ENCODE measurements at regions not wholly inside any gene's neighbourhood (a gene's known extent, or its start where the extent isn't known, plus 50 kb on each side); places are given as distances from the start of the nearest gene placed in this dataset.

DNA sequence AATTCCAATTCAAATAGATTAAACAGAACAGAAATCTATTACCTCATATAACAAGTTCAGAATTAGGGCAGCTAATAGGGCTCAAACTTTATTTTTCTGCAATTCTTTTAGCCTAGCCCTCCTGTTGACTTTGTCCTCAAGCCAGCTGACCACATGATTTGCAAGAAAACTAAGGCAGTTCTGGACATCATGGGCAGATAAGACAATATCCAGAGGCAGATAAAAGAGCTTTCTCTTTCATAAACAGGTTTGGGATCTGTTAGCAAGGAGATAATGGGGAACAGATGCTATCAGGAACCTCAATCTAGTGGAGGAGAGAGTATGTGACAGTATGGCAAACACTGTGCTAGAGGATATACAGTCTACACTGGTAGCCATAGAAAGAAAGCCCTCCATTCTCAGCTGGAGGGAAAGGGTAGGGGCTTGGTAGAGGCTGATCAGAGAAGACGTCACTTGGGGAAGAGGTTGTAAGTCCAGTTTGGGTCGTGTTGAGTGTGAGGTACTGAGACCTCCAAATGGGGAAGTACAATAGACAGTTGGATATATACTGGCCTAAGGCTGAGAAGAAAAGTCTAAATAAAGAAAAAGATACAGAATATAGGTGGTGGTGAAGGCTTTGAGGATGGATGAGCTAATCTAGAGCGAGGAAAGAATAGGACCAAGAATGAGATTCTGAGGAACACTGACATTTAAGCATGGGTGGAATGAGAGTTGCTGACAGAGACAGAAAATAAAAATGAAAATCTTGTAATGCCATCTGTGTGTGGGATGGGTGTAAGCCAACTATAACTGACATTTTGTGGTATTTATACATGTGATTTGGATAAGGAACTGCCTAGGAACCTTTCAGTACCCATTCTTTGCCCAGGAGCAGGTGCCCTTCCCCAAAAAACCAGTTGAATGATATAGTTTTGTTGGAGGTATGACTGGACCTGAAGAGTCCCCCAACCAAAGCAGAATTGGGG, 67.4 kb downstream of the CYB561 start:
- no peak for DNase-seq (ENCODE audit: low spot score in 2 of 2)
- intact Hi-C loops (cut with DNase I; ENCODE audit: low total_unique reads) = no loop called here
- 73 to 88% methylated on average over 3 of the region's 3 CpGs for WGBS, 2 donors
- no peak for TF ChIP-seq POLR2A (IDR thresholded peaks at IDR 0.05)
- TF ChIP-seq, protein P1, sequence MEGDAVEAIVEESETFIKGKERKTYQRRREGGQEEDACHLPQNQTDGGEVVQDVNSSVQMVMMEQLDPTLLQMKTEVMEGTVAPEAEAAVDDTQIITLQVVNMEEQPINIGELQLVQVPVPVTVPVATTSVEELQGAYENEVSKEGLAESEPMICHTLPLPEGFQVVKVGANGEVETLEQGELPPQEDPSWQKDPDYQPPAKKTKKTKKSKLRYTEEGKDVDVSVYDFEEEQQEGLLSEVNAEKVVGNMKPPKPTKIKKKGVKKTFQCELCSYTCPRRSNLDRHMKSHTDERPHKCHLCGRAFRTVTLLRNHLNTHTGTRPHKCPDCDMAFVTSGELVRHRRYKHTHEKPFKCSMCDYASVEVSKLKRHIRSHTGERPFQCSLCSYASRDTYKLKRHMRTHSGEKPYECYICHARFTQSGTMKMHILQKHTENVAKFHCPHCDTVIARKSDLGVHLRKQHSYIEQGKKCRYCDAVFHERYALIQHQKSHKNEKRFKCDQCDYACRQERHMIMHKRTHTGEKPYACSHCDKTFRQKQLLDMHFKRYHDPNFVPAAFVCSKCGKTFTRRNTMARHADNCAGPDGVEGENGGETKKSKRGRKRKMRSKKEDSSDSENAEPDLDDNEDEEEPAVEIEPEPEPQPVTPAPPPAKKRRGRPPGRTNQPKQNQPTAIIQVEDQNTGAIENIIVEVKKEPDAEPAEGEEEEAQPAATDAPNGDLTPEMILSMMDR (IDR thresholded peaks at IDR 0.05) = no peak
- H3K4me3 ChIP-seq (ENCODE audit: low read depth, poor library complexity, severe bottlenecking) = no peak overlapping the region

DNA sequence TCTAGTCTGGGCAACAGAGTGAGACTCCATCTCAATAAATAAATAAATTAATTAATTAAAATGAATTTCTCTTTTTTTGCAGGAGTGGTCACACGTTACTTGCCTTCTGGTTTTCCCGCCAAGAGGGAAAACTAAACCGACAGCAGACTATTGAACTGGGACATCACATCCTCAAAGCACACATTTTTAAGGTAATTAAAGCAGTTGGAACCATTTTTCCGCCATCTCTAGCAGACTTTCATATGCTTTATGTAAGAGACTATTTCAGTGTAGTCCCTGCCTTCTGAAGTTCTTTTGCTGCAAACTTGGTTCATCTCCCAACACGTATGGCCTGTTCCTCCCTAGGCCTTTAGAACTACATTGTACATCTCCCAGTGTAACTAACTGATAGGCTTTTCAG, 66.5 kb downstream of the CYB561 start:
- WGBS, 2 donors = 91 to 96% methylated on average over 5 of the region's 5 CpGs
- intact Hi-C loops (cut with DNase I; ENCODE audit: low total_unique reads) = no loop called here
- no peak for DNase-seq (ENCODE audit: low spot score in 2 of 2)
- TF ChIP-seq POLR2A (IDR thresholded peaks at IDR 0.05) = no peak
- TF ChIP-seq, protein P1 (IDR thresholded peaks at IDR 0.05) = no peak
- no peak overlapping the region for H3K4me3 ChIP-seq (ENCODE audit: low read depth, poor library complexity, severe bottlenecking)

DNA sequence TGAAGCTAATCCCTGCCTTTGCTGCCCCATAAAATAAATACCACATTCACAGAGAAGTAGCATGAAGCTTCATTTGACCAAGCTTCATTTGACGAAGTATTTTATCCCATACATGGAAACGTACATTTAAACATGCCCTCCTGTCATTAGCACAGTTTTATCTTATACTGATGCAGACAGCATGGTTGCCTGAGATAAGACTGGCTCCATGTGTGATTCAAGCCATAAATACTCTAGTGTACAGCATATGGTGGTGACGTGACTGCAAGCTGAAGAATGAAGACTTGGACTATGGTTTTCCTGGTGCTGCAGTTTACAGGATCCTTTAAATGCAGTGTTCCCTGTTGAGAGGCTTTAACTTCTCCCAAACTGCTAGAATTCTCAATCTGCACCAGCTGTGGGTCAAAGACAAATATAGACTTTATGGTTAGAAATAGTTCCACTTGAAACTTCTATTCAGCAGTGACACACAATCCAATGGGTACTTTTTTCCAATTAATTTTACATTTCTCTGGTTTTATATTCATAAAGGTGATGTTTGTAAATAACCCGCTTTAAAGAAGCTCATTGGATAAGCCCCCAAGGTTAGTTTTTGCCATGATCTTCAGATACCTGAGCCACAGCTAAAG, 64.9 kb downstream of the CYB561 start:
- 86 to 87% methylated on average over 4 of the region's 4 CpGs for WGBS, 2 donors
- no peak for DNase-seq (ENCODE audit: low spot score in 2 of 2)
- TF ChIP-seq POLR2A (IDR thresholded peaks at IDR 0.05) = no peak
- TF ChIP-seq, protein P1 (IDR thresholded peaks at IDR 0.05) = no peak
- no peak overlapping the region for H3K4me3 ChIP-seq (ENCODE audit: low read depth, poor library complexity, severe bottlenecking)
- intact Hi-C loops (cut with DNase I; ENCODE audit: low total_unique reads) = no loop called here

DNA sequence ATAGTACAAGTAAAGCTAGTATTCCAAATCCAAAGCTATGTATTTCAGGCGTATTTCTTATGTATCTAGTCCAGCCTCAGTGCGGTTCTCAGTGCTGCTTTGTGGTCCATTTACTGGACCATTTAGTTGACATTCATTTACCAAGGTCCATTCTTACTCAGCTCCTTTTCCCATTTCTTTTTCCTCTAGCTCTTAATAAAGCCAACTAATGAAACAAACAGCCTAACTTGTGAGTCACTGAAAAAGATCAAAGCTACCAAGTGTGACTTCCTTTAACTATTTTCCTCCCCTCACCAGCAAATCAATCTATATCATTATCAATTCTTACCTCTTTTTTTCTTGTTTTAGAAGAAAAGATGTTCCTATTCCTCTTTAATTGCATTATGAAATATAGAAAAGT, 64.0 kb downstream of the CYB561 start:
- TF ChIP-seq, protein P1 (IDR thresholded peaks at IDR 0.05) = no peak
- TF ChIP-seq POLR2A (IDR thresholded peaks at IDR 0.05) = no peak
- intact Hi-C loops (cut with DNase I; ENCODE audit: low total_unique reads) = no loop called here
- DNase-seq (ENCODE audit: low spot score in 2 of 2) = no peak
- no peak overlapping the region for H3K4me3 ChIP-seq (ENCODE audit: low read depth, poor library complexity, severe bottlenecking)
- 93 to 97% methylated on average over 2 of the region's 2 CpGs for WGBS, 2 donors
